ENCODE measurements at regions not wholly inside any gene's neighbourhood (a gene's known extent, or its start where the extent isn't known, plus 50 kb on each side); places are given as distances from the start of the nearest gene placed in this dataset.
"Not testable (repeated sequence)": the region's sequence is repeated elsewhere in the genome, so short reads cannot be mapped to it uniquely, and the experiment has no call there.

GRCh38 chr9:27828908-27829307 is 255.6 kb upstream of the C9orf72 start:
- ATAC-seq (no peak), DNase-seq (no peak)
- ChIA-PET POLR2A (no interaction called here), CTCF (no interaction called here)
- no peak for TF ChIP-seq CTCF (IDR thresholded peaks at IDR 0.05)
- H3K27me3 Mint-ChIP-seq = no peaks in the 10 kb centered on the region
- H3K36me3 Mint-ChIP-seq (ENCODE audit: low read depth) = no peaks in the 10 kb centered on the region
- no peak overlapping the region for H3K4me3 Mint-ChIP-seq
- intact Hi-C loops (cut with micrococcal nuclease) = no loop called here
- no peaks in the 10 kb centered on the region for H3K4me1 Mint-ChIP-seq (ENCODE audit: low read depth)
- H3K9me3 Mint-ChIP-seq = peaks cover 2% of the 10 kb centered on the region
- no peak overlapping the region for H3K27ac Mint-ChIP-seq

GRCh38 chr9:27829621-27830020 is 256.3 kb upstream of the C9orf72 start:
- DNase-seq (no peak), ATAC-seq (no peak)
- intact Hi-C loops (cut with micrococcal nuclease) = no loop called here
- no peaks in the 10 kb centered on the region for H3K27me3 Mint-ChIP-seq
- CTCF ChIA-PET = no interaction called here
- H3K27ac Mint-ChIP-seq = no peak overlapping the region
- H3K4me3 Mint-ChIP-seq = no peak overlapping the region
- no peak for TF ChIP-seq CTCF (IDR thresholded peaks at IDR 0.05)
- H3K36me3 Mint-ChIP-seq (ENCODE audit: low read depth) = no peaks in the 10 kb centered on the region
- H3K9me3 Mint-ChIP-seq = peaks cover 2% of the 10 kb centered on the region
- H3K4me1 Mint-ChIP-seq (ENCODE audit: low read depth) = no peaks in the 10 kb centered on the region
- POLR2A ChIA-PET = no interaction called here

- H3K9me3 Mint-ChIP-seq, H3K27me3 Mint-ChIP-seq: not testable (repeated sequence)
Measured at GRCh38 chr9:27832108-27832507, 258.8 kb upstream of the C9orf72 start.

GRCh38 chr9:27835286-27835685 is 262.0 kb upstream of the C9orf72 start:
- Mint-ChIP-seq H3K4me1 (ENCODE audit: low read depth) (no peaks in the 10 kb centered on the region), H3K36me3 (ENCODE audit: low read depth) (no peaks in the 10 kb centered on the region)

More at GRCh38 chr9:27832108-27832507, 258.8 kb upstream of the C9orf72 start:
- POLR2A ChIA-PET; DNase-seq; intact Hi-C loops (cut with micrococcal nuclease); H3K36me3 Mint-ChIP-seq (ENCODE audit: low read depth); ATAC-seq; H3K27ac Mint-ChIP-seq; H3K4me1 Mint-ChIP-seq (ENCODE audit: low read depth); CTCF ChIA-PET; H3K4me3 Mint-ChIP-seq: not testable (repeated sequence)

GRCh38 chr9:27835746-27836145 is 262.5 kb upstream of the C9orf72 start:
- H3K36me3 Mint-ChIP-seq (ENCODE audit: low read depth) = no peaks in the 10 kb centered on the region
- ChIA-PET POLR2A (interaction anchor here (0.6 kb wide), 1 partner anchor 74 kb away, joined by 3 read pairs; no protein-coding TSS in a partner anchor), CTCF (no interaction called here)
- DNase-seq (no peak), ATAC-seq (no peak)
- H3K4me3 Mint-ChIP-seq = no peak overlapping the region
- H3K27ac Mint-ChIP-seq = no peak overlapping the region
- no peaks in the 10 kb centered on the region for H3K4me1 Mint-ChIP-seq (ENCODE audit: low read depth)
- intact Hi-C loops (cut with micrococcal nuclease) = no loop called here
- H3K27me3 Mint-ChIP-seq = peaks cover 8% of the 10 kb centered on the region
- no peak for TF ChIP-seq CTCF (IDR thresholded peaks at IDR 0.05)
- H3K9me3 Mint-ChIP-seq = peaks cover 2% of the 10 kb centered on the region

More at GRCh38 chr9:27835286-27835685, 262.0 kb upstream of the C9orf72 start:
- ChIA-PET POLR2A (no interaction called here), CTCF (no interaction called here)
- intact Hi-C loops (cut with micrococcal nuclease) = no loop called here
- Mint-ChIP-seq H3K4me3 (no peak overlapping the region), H3K27me3 (peaks cover 8% of the 10 kb centered on the region), H3K9me3 (peaks cover 2% of the 10 kb centered on the region), H3K27ac (no peak overlapping the region)
- ATAC-seq = no peak
- no peak for TF ChIP-seq CTCF (IDR thresholded peaks at IDR 0.05)
- DNase-seq = no peak
